Lung (tissue), 11 donors: ENCODE measurements at regions not wholly inside any gene's neighbourhood (a gene's known extent, or its start where the extent isn't known, plus 50 kb on each side); places are given as distances from the start of the nearest gene placed in this dataset.

Experiments used
- ATAC-seq: fragments of 200-7000 bp; cut with Tn5 transposase; one replicate; pipeline ENCODE4 v1.9.1; 2020; ENCODE audit warnings: moderate number of reproducible peaks; ENCODE audit not compliant: insufficient read depth, low FRiP score
- DNase-seq, 3 donors: peaks; one replicate each; pipeline ENCODE4 v3.0.0-alpha.2; 2013 to 2017
- H3K27ac ChIP-seq, 2 donors: one replicate each; pipeline ENCODE4 v1.5.1; 2013; ENCODE audit warnings: mild to moderate bottlenecking in 2 of 2, moderate library complexity in 2 of 2, control low read depth in 1 of 2, inconsistent platforms in 1 of 2, low read depth in 1 of 2, low read length in 1 of 2
- H3K27me3 ChIP-seq, 3 donors: one replicate each; pipeline ENCODE4 v1.5.1; 2013; ENCODE audit warnings: low read length in 2 of 3; ENCODE audit not compliant: control insufficient read depth in 3 of 3, insufficient read depth in 3 of 3
- H3K36me3 ChIP-seq, 4 donors: one replicate each; pipeline ENCODE4 v1.5.1; 2013; ENCODE audit warnings: low read length in 4 of 4, mild to moderate bottlenecking in 1 of 4, moderate library complexity in 1 of 4; ENCODE audit not compliant: control insufficient read depth in 4 of 4, insufficient read depth in 4 of 4
- H3K4me1 ChIP-seq, 5 donors: one replicate each; pipeline ENCODE4 v1.5.1; 2013; ENCODE audit warnings: low read length in 5 of 5, mild to moderate bottlenecking in 2 of 5, moderate library complexity in 1 of 5; ENCODE audit not compliant: control insufficient read depth in 5 of 5, insufficient read depth in 5 of 5
- H3K4me3 ChIP-seq: one replicate; pipeline ENCODE4 v1.5.1; 2013; ENCODE audit warnings: mild to moderate bottlenecking, control low read depth, moderate library complexity
- H3K9ac ChIP-seq, 2 donors: one replicate each; pipeline ENCODE4 v1.5.1; 2013; ENCODE audit warnings: low read length in 2 of 2, control low read depth in 1 of 2; ENCODE audit not compliant: insufficient read depth in 1 of 2
- H3K9me3 ChIP-seq, 4 donors: one replicate each; pipeline ENCODE4 v1.5.1; 2013; ENCODE audit warnings: low read length in 3 of 4, mild to moderate bottlenecking in 1 of 4, moderate library complexity in 1 of 4; ENCODE audit not compliant: control insufficient read depth in 4 of 4, insufficient read depth in 3 of 4
- CTCF ChIP-seq: IDR thresholded peaks from 2 replicates; pipeline ENCODE4 v1.5.1; 2012; ENCODE audit warnings: mild to moderate bottlenecking; ENCODE audit errors: control extremely low read depth, extremely low read depth
- WGBS, 2 donors: extraction: QIAGEN DNeasy Blood & Tissue Kit; methylation state at CpG; one replicate each; pipeline ENCODE4 v1.1.7; 2013; 5-methylcytosine and 5-hydroxymethylcytosine counted together
- donor health status: control.
- donor health status: control.
- donor health status: Bipolar disorder and iron deficiency.
- donor health status: healthy.
- donor health status: DM: yes; HTN: yes; CAD: no.

- Histone ChIP-seq H3K27me3 (no peaks in the 10 kb centered on the region), H3K4me1 (no peaks in the 10 kb centered on the region), H3K9me3 (peaks cover 0 to 7% (median 3%) of the 10 kb centered on the region in 4 donors), H3K27ac (no peak overlapping the region), H3K9ac (no peak overlapping the region), H3K4me3 (no peak overlapping the region), H3K36me3 (no peaks in the 10 kb centered on the region)
- ATAC-seq (no peak), DNase-seq (no peak)
- no peak for TF ChIP-seq CTCF
Observed at GRCh38 chr4:133775881-133776280, 425.7 kb downstream of the PABPC4L start.

- no peak for DNase-seq
- Histone ChIP-seq H3K27ac (no peak overlapping the region), H3K9ac (no peak overlapping the region), H3K4me1 (no peaks in the 10 kb centered on the region), H3K27me3 (no peaks in the 10 kb centered on the region), H3K9me3 (peaks cover 0 to 7% (median 3%) of the 10 kb centered on the region in 4 donors), H3K36me3 (no peaks in the 10 kb centered on the region), H3K4me3 (no peak overlapping the region)
- 90 to 91% methylated on average over 1 of the region's 1 CpG for WGBS, 2 donors
- no peak for ATAC-seq
- no peak for TF ChIP-seq CTCF
Observed at GRCh38 chr4:133775469-133775868, 426.1 kb downstream of the PABPC4L start.

GRCh38 chr4:133759428-133759827 lies 442.2 kb downstream of the PABPC4L start:
- H3K4me3 ChIP-seq: no peak overlapping the region
- no peaks in the 10 kb centered on the region for H3K27me3 ChIP-seq
- H3K9ac ChIP-seq: no peak overlapping the region
- no peak for TF ChIP-seq CTCF
- no peak for DNase-seq
- WGBS, 2 donors: 81 to 83% methylated on average over 7 of the region's 7 CpGs
- H3K9me3 ChIP-seq: peaks cover 0 to 3% (median 0%) of the 10 kb centered on the region in 4 donors
- H3K36me3 ChIP-seq: no peaks in the 10 kb centered on the region
- no peak for ATAC-seq
- H3K27ac ChIP-seq: no peak overlapping the region
- no peaks in the 10 kb centered on the region for H3K4me1 ChIP-seq

- TF ChIP-seq CTCF: no peak
- ATAC-seq (no peak), DNase-seq (no peak)
- no peak overlapping the region for H3K27ac ChIP-seq
- H3K9ac ChIP-seq: no peak overlapping the region
- no peak overlapping the region for H3K4me3 ChIP-seq
- H3K36me3 ChIP-seq: no peaks in the 10 kb centered on the region
- WGBS, 2 donors: 81 to 89% methylated on average over 3 of the region's 3 CpGs
- H3K9me3 ChIP-seq: peaks cover 0 to 2% (median 0%) of the 10 kb centered on the region in 4 donors
- no peaks in the 10 kb centered on the region for H3K27me3 ChIP-seq
- no peaks in the 10 kb centered on the region for H3K4me1 ChIP-seq
Observed at GRCh38 chr4:133741766-133742165, 459.8 kb downstream of the PABPC4L start.
